ENCODE measurements at regions not wholly inside any gene's neighbourhood (a gene's known extent, or its start where the extent isn't known, plus 50 kb on each side); places are given as distances from the start of the nearest gene placed in this dataset.

DNA sequence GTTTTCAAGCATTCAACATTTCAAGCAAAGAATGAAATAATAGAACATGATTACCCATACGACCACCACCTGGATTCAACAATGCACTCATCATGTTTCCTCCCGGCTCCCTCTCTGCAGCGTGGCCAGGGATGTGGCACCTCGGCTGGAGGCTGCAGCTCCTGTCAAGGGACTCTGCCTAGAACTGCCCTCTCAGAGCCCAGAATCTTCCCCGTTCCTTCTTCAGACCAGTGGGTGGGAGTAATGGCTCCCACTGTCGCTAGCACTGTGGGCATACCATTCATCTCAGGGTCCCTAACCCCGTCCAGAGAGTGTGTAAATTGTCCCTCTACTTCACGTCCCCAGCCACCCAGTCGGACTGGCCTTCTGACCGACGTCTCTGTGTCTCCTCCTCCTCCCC is 118.6 kb upstream of the COL5A1 start:
- TF ChIP-seq CTCF (IDR thresholded peaks at IDR 0.05; ENCODE audit: insufficient read depth, low read length, missing control alignments) = no peak
- H3K4me3 ChIP-seq (ENCODE audit: low read depth, low read length) = no peak overlapping the region
- CTCF ChIA-PET = no interaction called here
- POLR2A ChIA-PET = no interaction called here
- DNase-seq (ENCODE audit: low read depth, low spot score) = no peak

- ChIA-PET POLR2A (no interaction called here), CTCF (interaction anchor here (1.2 kb wide), 1 partner anchor 12 kb away, joined by 3 read pairs; no protein-coding TSS in a partner anchor)
- TF ChIP-seq CTCF (IDR thresholded peaks at IDR 0.05; ENCODE audit: insufficient read depth, low read length, missing control alignments) = no peak
- H3K4me3 ChIP-seq (ENCODE audit: low read depth, low read length) = no peak overlapping the region
- DNase-seq (ENCODE audit: low read depth, low spot score) = no peak
Measured at GRCh38 chr9:134525070-134525815, 116.4 kb upstream of the COL5A1 start.

DNA sequence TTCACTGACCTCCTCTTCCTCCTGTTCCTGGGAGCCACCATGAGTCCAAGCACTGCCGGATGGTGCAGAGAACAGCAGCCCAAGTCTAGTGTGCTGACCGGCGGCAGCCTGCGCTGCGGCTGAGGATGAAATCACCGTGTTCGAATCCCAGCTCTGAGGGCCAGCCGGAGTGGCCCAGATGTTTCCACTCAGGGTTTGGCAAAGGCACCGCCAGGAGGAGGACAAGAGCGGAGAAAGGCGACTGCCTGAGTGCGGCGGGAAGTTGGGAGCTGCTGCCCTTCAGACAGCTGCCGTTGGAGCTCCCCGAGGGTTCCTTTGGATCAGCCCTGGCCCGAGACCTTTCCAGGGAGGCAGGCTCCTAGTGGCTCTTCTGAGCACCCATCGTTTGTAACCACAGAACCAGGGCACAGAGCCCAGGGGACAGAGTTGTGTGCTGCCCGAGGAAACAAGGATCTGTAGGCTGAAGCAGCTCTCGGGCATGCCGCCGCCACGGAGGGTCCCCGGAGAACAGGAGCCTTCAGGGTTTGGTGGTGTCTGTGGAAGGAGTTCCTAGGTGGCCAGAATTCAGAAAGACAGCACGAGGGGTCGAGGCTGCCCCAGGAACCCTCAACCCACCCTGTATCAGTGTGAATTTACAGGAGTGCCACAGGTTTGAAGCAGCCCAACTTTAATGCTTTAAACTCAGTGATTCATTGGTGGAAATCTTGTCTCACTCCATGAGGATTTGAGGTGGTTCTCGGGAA is 115.6 kb upstream of the COL5A1 start:
- ChIA-PET CTCF (interaction anchor here (1.2 kb wide), 1 partner anchor 12 kb away, joined by 3 read pairs; no protein-coding TSS in a partner anchor), POLR2A (no interaction called here)
- no peak overlapping the region for H3K4me3 ChIP-seq (ENCODE audit: low read depth, low read length)
- TF ChIP-seq CTCF (IDR thresholded peaks at IDR 0.05; ENCODE audit: insufficient read depth, low read length, missing control alignments) = peak; percentile 22
- no peak for DNase-seq (ENCODE audit: low read depth, low spot score)

- CTCF ChIA-PET = interaction anchor here (1.2 kb wide), 1 partner anchor 11 kb away, joined by 3 read pairs; no protein-coding TSS in a partner anchor
- TF ChIP-seq CTCF (IDR thresholded peaks at IDR 0.05; ENCODE audit: insufficient read depth, low read length, missing control alignments) = no peak
Measured at GRCh38 chr9:134526584-134527477, 114.8 kb upstream of the COL5A1 start.

GRCh38 chr9:134530724-134531123 is 110.9 kb upstream of the COL5A1 start:
- TF ChIP-seq CTCF (IDR thresholded peaks at IDR 0.05; ENCODE audit: insufficient read depth, low read length, missing control alignments) = no peak
- no peak for DNase-seq (ENCODE audit: low read depth, low spot score)
- H3K4me3 ChIP-seq (ENCODE audit: low read depth, low read length) = no peak overlapping the region
- CTCF ChIA-PET = interaction anchor here (1.0 to 1.3 kb wide), 3 partner anchors 14 to 84 kb away, joined by 3 to 4 read pairs (median 4); no protein-coding TSS in a partner anchor
- POLR2A ChIA-PET = interaction anchor here (0.7 kb wide), 1 partner anchor 28 kb away, joined by 3 read pairs; no protein-coding TSS in a partner anchor

More at GRCh38 chr9:134526584-134527477, 114.8 kb upstream of the COL5A1 start:
- H3K4me3 ChIP-seq (ENCODE audit: low read depth, low read length) = no peak overlapping the region
- no peak for DNase-seq (ENCODE audit: low read depth, low spot score)
- POLR2A ChIA-PET = no interaction called here
